Body of pancreas (tissue), 4 donors: ENCODE measurements at regions not wholly inside any gene's neighbourhood (a gene's known extent, or its start where the extent isn't known, plus 50 kb on each side); places are given as distances from the start of the nearest gene placed in this dataset.

ENCODE experiments used
- ATAC-seq: fragments of 150-250 bp; one replicate; pipeline ENCODE4 v1.9.1; 2016
- DNase-seq, 4 donors: peaks; one replicate each; pipeline ENCODE4 v3.0.0-alpha.2; 2019
- H3K27ac ChIP-seq, 4 donors: fragments of 200-600 bp; sonication (generic); 1 replicate in 3 of 4; 2 replicates in 1 of 4; pipeline versions ENCODE4 v1.5.1 to v1.6.1; 2016 to 2019; ENCODE audit warnings: mild to moderate bottlenecking in 1 of 4, mixed read lengths in 1 of 4, moderate library complexity in 1 of 4
- H3K27me3 ChIP-seq, 2 donors: fragments of 200-600 bp; sonication (generic); one replicate each; pipeline ENCODE4 v1.6.0; 2016; ENCODE audit warnings: mild to moderate bottlenecking in 1 of 2
- H3K36me3 ChIP-seq, 2 donors: fragments of 200-600 bp; sonication (generic); replicated peaks in 1 of 2; 2 replicates each; pipeline ENCODE4 v1.5.1; 2016; ENCODE audit warnings: low read depth in 2 of 2; ENCODE audit not compliant: insufficient read depth in 1 of 2
- H3K4me1 ChIP-seq: fragments of 200-600 bp; sonication (generic); one replicate; pipeline ENCODE4 v1.6.0; 2016
- H3K4me3 ChIP-seq, 2 donors: fragments of 200-600 bp; sonication (generic); 1 replicate in 1 of 2; 2 replicates in 1 of 2; pipeline ENCODE4 v1.5.1; 2016 to 2019
- H3K9me3 ChIP-seq, 3 donors: fragments of 200-600 bp; sonication (generic); 1 replicate in 2 of 3; 2 replicates in 1 of 3; pipeline ENCODE4 v1.5.1; 2016
- CTCF ChIP-seq, 7 experiments: fragments of 450-650 bp in 4 of 7; fragments of 200-600 bp in 3 of 7; sonication (generic) in 3 of 7; IDR thresholded peaks; one replicate each; pipeline ENCODE4 v1.5.1; 2016 to 2019; ENCODE audit warnings: antibody characterized with exemption in 7 of 7
- POLR2A ChIP-seq, 3 donors: fragments of 450-650 bp; IDR thresholded peaks; one replicate each; pipeline ENCODE4 v1.6.1; 2016; ENCODE audit warnings: antibody characterized with exemption in 3 of 3, mild to moderate bottlenecking in 2 of 3
- WGBS, 2 donors: methylation state at CpG; one replicate each; pipeline ENCODE4 v1.1.5; 2017; 5-methylcytosine and 5-hydroxymethylcytosine counted together
- intact Hi-C: fragments of 100-400 bp; cut with DNase I; formaldehyde crosslinking; loops from one replicate; pipeline ENCODE4 v1.15.1; 2023

GRCh38 chr9:20243841-20244240 lies 378.5 kb downstream of the MLLT3 start:
- H3K4me3 ChIP-seq = no peak overlapping the region
- ATAC-seq (no peak), DNase-seq (no peak)
- 60 to 66% methylated on average over 6 of the region's 6 CpGs for WGBS, 2 donors
- no peaks in the 10 kb centered on the region for H3K36me3 ChIP-seq
- no peak overlapping the region for H3K27ac ChIP-seq
- TF ChIP-seq POLR2A (IDR thresholded peaks at IDR 0.05) (no peak), CTCF (IDR thresholded peaks at IDR 0.05) (no peak)
- no peaks in the 10 kb centered on the region for H3K4me1 ChIP-seq
- H3K27me3 ChIP-seq = no peaks in the 10 kb centered on the region
- intact Hi-C loops = no loop called here
- H3K9me3 ChIP-seq = no peaks in the 10 kb centered on the region

GRCh38 chr9:20242510-20243189 lies 379.6 kb downstream of the MLLT3 start:
- no peak for TF ChIP-seq CTCF (IDR thresholded peaks at IDR 0.05)
- TF ChIP-seq POLR2A (IDR thresholded peaks at IDR 0.05) = no peak
- ATAC-seq = no peak
- H3K36me3 ChIP-seq = no peaks in the 10 kb centered on the region
- H3K27ac ChIP-seq = no peak overlapping the region
- intact Hi-C loops = no loop called here
- no peaks in the 10 kb centered on the region for H3K27me3 ChIP-seq
- WGBS, 2 donors = 47 to 63% methylated on average over 10 of the region's 10 CpGs
- no peaks in the 10 kb centered on the region for H3K9me3 ChIP-seq
- H3K4me3 ChIP-seq = no peak overlapping the region
- no peak for DNase-seq
- H3K4me1 ChIP-seq = no peaks in the 10 kb centered on the region

GRCh38 chr9:20240498-20240897 lies 381.8 kb downstream of the MLLT3 start:
- WGBS, 2 donors = 87 to 91% methylated on average over 2 of the region's 2 CpGs
- H3K27ac ChIP-seq = no peak overlapping the region
- DNase-seq = no peak
- no peak for TF ChIP-seq POLR2A (IDR thresholded peaks at IDR 0.05)
- TF ChIP-seq CTCF (IDR thresholded peaks at IDR 0.05) = no peak
- no peaks in the 10 kb centered on the region for H3K4me1 ChIP-seq
- intact Hi-C loops = no loop called here
- no peak for ATAC-seq
- no peak overlapping the region for H3K4me3 ChIP-seq
- no peaks in the 10 kb centered on the region for H3K36me3 ChIP-seq
- H3K27me3 ChIP-seq = no peaks in the 10 kb centered on the region
- no peaks in the 10 kb centered on the region for H3K9me3 ChIP-seq

GRCh38 chr9:20238921-20239320 lies 383.4 kb downstream of the MLLT3 start:
- Histone ChIP-seq H3K9me3 (no peaks in the 10 kb centered on the region), H3K4me3 (no peak overlapping the region), H3K27ac (no peak overlapping the region), H3K4me1 (no peaks in the 10 kb centered on the region), H3K27me3 (no peaks in the 10 kb centered on the region), H3K36me3 (no peaks in the 10 kb centered on the region)
- ATAC-seq = no peak
- DNase-seq = no peak
- intact Hi-C loops = no loop called here
- TF ChIP-seq CTCF (IDR thresholded peaks at IDR 0.05) (no peak), POLR2A (IDR thresholded peaks at IDR 0.05) (no peak)
- 91 to 96% methylated on average over 1 of the region's 1 CpG for WGBS, 2 donors

GRCh38 chr9:20237686-20238085 lies 384.6 kb downstream of the MLLT3 start:
- DNase-seq = no peak
- ATAC-seq = no peak
- TF ChIP-seq POLR2A (IDR thresholded peaks at IDR 0.05) (no peak), CTCF (IDR thresholded peaks at IDR 0.05) (no peak)
- H3K27me3 ChIP-seq = no peaks in the 10 kb centered on the region
- intact Hi-C loops = no loop called here
- H3K36me3 ChIP-seq = no peaks in the 10 kb centered on the region
- WGBS, 2 donors = 92 to 100% methylated on average over 1 of the region's 1 CpG
- no peaks in the 10 kb centered on the region for H3K4me1 ChIP-seq
- H3K4me3 ChIP-seq = no peak overlapping the region
- H3K9me3 ChIP-seq = no peaks in the 10 kb centered on the region
- no peak overlapping the region for H3K27ac ChIP-seq
